ENCODE measurements at regions not wholly inside any gene's neighbourhood (a gene's known extent, or its start where the extent isn't known, plus 50 kb on each side); places are given as distances from the start of the nearest gene placed in this dataset.
"Not testable (repeated sequence)": the region's sequence is repeated elsewhere in the genome, so short reads cannot be mapped to it uniquely, and the experiment has no call there.

DNA sequence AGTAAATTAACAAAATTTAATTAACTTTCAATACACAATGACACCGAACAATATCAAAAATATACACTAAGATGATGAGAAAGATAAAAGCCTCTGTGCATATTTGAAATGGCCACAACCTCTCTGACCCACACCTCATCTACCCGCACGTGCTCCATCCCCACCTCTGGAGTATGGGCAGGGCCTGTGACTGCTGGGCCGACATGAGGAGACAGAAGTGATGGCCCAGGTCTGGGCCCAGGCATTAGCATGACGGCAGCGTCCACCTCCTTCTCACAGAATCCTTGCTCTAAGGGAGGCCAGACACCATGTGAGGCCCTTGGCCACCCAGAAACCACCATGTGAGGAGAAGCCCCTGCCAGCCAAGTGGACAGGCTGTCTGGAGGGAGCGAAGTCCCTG is 122.1 kb upstream of the RNF32 start:
- Histone ChIP-seq H3K9me1 (ENCODE audit: insufficient read depth, low read length) (no peaks in the 10 kb centered on the region), H4K8ac (ENCODE audit: low read depth in 2 of 2, low read length in 2 of 2) (no peak overlapping the region), H2BK15ac (ENCODE audit: low read depth, low read length) (no peak overlapping the region), H2BK120ac (ENCODE audit: low read depth, low read length) (no peak overlapping the region), H3K9ac (ENCODE audit: low read depth, low read length) (no peak overlapping the region), H3K56ac (ENCODE audit: extremely low read depth, insufficient read depth, low read length) (no peak overlapping the region), H3K36me3 (ENCODE audit: control insufficient read depth, insufficient read depth, low read length) (no peaks in the 10 kb centered on the region), H4K5ac (ENCODE audit: low read depth, low read length) (no peak overlapping the region), H2AK9ac (replicated peaks; ENCODE audit: low read depth, low read length, poor library complexity) (no peak overlapping the region), H3K4me3 (ENCODE audit: insufficient read depth, low read depth, low read length) (no peak overlapping the region), H3K18ac (ENCODE audit: low read depth, low read length) (no peak overlapping the region), H3K27ac (ENCODE audit: insufficient read depth, low read length) (no peak overlapping the region), H3K27me3 (ENCODE audit: control insufficient read depth, insufficient read depth, low read length) (no peaks in the 10 kb centered on the region), H2AK5ac (ENCODE audit: low read depth, low read length) (no peak overlapping the region), H3K23ac (ENCODE audit: low read depth, low read length) (no peak overlapping the region), H2BK20ac (ENCODE audit: low read depth, low read length) (no peak overlapping the region), H3K4me2 (ENCODE audit: low read depth, low read length) (no peak overlapping the region), H2BK5ac (ENCODE audit: low read depth, low read length, poor library complexity, severe bottlenecking) (no peak overlapping the region), H3K4me1 (ENCODE audit: control insufficient read depth, insufficient read depth, low read length) (no peaks in the 10 kb centered on the region), H3K9me3 (ENCODE audit: control insufficient read depth, insufficient read depth, low read length) (peaks cover 16% of the 10 kb centered on the region), H3K79me1 (ENCODE audit: low read depth in 1 of 2, low read length in 2 of 2) (no peaks in the 10 kb centered on the region), H3K14ac (replicated peaks; ENCODE audit: low read depth, low read length) (no peak overlapping the region), H2AFZ (replicated peaks; ENCODE audit: low read length, poor library complexity) (no peak overlapping the region), H3K4ac (ENCODE audit: low read depth, low read length) (no peak overlapping the region), H4K20me1 (ENCODE audit: insufficient read depth, low read length) (no peaks in the 10 kb centered on the region), H4K91ac (ENCODE audit: insufficient read depth, low read depth, low read length) (no peak overlapping the region)
- ATAC-seq (ENCODE audit: low read depth) (no peak), DNase-seq (no peak)
- TF ChIP-seq RFX5 (IDR thresholded peaks at IDR 0.05; ENCODE audit: low read depth, low read length) = no peak
- no peak for TF ChIP-seq MAZ (IDR thresholded peaks at IDR 0.05; ENCODE audit: borderline replicate concordance, low read depth, low read length)
- TF ChIP-seq, protein P1, sequence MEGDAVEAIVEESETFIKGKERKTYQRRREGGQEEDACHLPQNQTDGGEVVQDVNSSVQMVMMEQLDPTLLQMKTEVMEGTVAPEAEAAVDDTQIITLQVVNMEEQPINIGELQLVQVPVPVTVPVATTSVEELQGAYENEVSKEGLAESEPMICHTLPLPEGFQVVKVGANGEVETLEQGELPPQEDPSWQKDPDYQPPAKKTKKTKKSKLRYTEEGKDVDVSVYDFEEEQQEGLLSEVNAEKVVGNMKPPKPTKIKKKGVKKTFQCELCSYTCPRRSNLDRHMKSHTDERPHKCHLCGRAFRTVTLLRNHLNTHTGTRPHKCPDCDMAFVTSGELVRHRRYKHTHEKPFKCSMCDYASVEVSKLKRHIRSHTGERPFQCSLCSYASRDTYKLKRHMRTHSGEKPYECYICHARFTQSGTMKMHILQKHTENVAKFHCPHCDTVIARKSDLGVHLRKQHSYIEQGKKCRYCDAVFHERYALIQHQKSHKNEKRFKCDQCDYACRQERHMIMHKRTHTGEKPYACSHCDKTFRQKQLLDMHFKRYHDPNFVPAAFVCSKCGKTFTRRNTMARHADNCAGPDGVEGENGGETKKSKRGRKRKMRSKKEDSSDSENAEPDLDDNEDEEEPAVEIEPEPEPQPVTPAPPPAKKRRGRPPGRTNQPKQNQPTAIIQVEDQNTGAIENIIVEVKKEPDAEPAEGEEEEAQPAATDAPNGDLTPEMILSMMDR (conservative IDR thresholded peaks at IDR 0.05; ENCODE audit: low read depth, low read length) = no peak
- TF ChIP-seq CEBPB (IDR thresholded peaks at IDR 0.05; ENCODE audit: low read depth, low read length) = no peak
- TF ChIP-seq, protein P2, sequence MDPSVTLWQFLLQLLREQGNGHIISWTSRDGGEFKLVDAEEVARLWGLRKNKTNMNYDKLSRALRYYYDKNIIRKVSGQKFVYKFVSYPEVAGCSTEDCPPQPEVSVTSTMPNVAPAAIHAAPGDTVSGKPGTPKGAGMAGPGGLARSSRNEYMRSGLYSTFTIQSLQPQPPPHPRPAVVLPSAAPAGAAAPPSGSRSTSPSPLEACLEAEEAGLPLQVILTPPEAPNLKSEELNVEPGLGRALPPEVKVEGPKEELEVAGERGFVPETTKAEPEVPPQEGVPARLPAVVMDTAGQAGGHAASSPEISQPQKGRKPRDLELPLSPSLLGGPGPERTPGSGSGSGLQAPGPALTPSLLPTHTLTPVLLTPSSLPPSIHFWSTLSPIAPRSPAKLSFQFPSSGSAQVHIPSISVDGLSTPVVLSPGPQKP (IDR thresholded peaks at IDR 0.05; ENCODE audit: borderline replicate concordance, low read depth, low read length) = no peak
- no peak for TF ChIP-seq FOS (IDR thresholded peaks at IDR 0.05; ENCODE audit: low read depth, low read length)
- no peak for TF ChIP-seq NFE2L2 (IDR thresholded peaks at IDR 0.05; ENCODE audit: low read depth, low read length)
- no CpG with 5 or more reads among the region's 7 CpGs for WGBS, 2 experiments (ENCODE audit: extremely low coverage in 2 of 2, insufficient read length in 1 of 2)
- POLR2A ChIA-PET (ENCODE audit: unreplicated experiment) = no interaction called here
- dilution Hi-C loops (cut with HindIII; ENCODE audit: low sequenced_read_pairs, unreplicated experiment) = no loop called here
- intact Hi-C loops (cut with micrococcal nuclease) = no loop called here
- CTCF ChIA-PET = no interaction called here
- no TSS peak for BruUV-seq (replicated peaks)
- in situ Hi-C loops (cut with MboI; ENCODE audit: low sequenced_read_pairs) = no loop called here

DNA sequence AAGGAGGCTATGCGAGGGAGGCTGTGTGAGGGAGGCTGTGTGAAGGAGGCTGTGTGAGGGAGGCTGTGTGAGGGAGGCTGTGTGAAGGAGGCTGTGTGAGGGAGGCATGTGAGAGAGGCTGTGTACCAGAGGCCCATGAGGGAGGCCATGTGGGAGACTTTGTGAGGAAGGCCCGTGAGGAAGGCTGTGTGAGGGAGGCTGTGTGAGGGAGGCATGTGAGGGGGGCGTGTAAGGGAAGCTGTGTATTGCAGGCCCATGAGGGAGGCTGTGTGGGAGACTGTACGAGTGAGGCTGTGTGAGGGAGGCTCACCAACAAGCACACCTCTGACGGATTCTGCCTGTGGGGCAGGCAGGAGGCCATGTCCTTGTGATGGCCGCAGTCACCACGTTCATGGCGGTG is 122.7 kb upstream of the RNF32 start:
- DNase-seq; H2BK120ac ChIP-seq (ENCODE audit: low read depth, low read length); POLR2A ChIA-PET (ENCODE audit: unreplicated experiment); H4K5ac ChIP-seq (ENCODE audit: low read depth, low read length); H2AK9ac ChIP-seq (replicated peaks; ENCODE audit: low read depth, low read length, poor library complexity); H4K91ac ChIP-seq (ENCODE audit: insufficient read depth, low read depth, low read length); H3K27me3 ChIP-seq (ENCODE audit: control insufficient read depth, insufficient read depth, low read length); BruUV-seq (replicated peaks); H3K14ac ChIP-seq (replicated peaks; ENCODE audit: low read depth, low read length); H3K9me1 ChIP-seq (ENCODE audit: insufficient read depth, low read length); H2AFZ ChIP-seq (replicated peaks; ENCODE audit: low read length, poor library complexity); H3K4ac ChIP-seq (ENCODE audit: low read depth, low read length); CTCF ChIA-PET; H4K20me1 ChIP-seq (ENCODE audit: insufficient read depth, low read length); H3K18ac ChIP-seq (ENCODE audit: low read depth, low read length); H2AK5ac ChIP-seq (ENCODE audit: low read depth, low read length); H2BK15ac ChIP-seq (ENCODE audit: low read depth, low read length); ATAC-seq (ENCODE audit: low read depth); dilution Hi-C loops (cut with HindIII; ENCODE audit: low sequenced_read_pairs, unreplicated experiment); intact Hi-C loops (cut with micrococcal nuclease); H3K9ac ChIP-seq (ENCODE audit: low read depth, low read length); H3K23ac ChIP-seq (ENCODE audit: low read depth, low read length); H3K36me3 ChIP-seq (ENCODE audit: control insufficient read depth, insufficient read depth, low read length); H2BK20ac ChIP-seq (ENCODE audit: low read depth, low read length); H4K8ac ChIP-seq (ENCODE audit: low read depth in 2 of 2, low read length in 2 of 2); H3K4me2 ChIP-seq (ENCODE audit: low read depth, low read length); H3K56ac ChIP-seq (ENCODE audit: extremely low read depth, insufficient read depth, low read length); H3K4me3 ChIP-seq (ENCODE audit: insufficient read depth, low read depth, low read length); H3K27ac ChIP-seq (ENCODE audit: insufficient read depth, low read length); H3K4me1 ChIP-seq (ENCODE audit: control insufficient read depth, insufficient read depth, low read length); in situ Hi-C loops (cut with MboI; ENCODE audit: low sequenced_read_pairs); H2BK5ac ChIP-seq (ENCODE audit: low read depth, low read length, poor library complexity, severe bottlenecking); H3K79me1 ChIP-seq (ENCODE audit: low read depth in 1 of 2, low read length in 2 of 2): not testable (repeated sequence)
- peaks cover 15% of the 10 kb centered on the region for H3K9me3 ChIP-seq (ENCODE audit: control insufficient read depth, insufficient read depth, low read length)
- WGBS, 2 experiments (ENCODE audit: extremely low coverage in 2 of 2, insufficient read length in 1 of 2) = 38% methylated on average over 4 of the region's 8 CpGs; no CpG with 5 or more reads in 1 of the 2 experiments
